Gastroesophageal sphincter (tissue), 4 donors: ENCODE measurements at regions not wholly inside any gene's neighbourhood (a gene's known extent, or its start where the extent isn't known, plus 50 kb on each side); places are given as distances from the start of the nearest gene placed in this dataset.

Experiments
- ATAC-seq: fragments of 150-250 bp; one replicate; pipeline ENCODE4 v1.9.1; 2016; ENCODE audit warnings: mild to moderate bottlenecking, moderate library complexity
- H3K27ac ChIP-seq, 4 donors: fragments of 200-600 bp; sonication (generic) in 3 of 4; 1 replicate in 3 of 4; 2 replicates in 1 of 4; pipeline ENCODE4 v1.5.1; 2016 to 2019
- H3K27me3 ChIP-seq: fragments of 200-600 bp; sonication (generic); one replicate; pipeline ENCODE4 v1.5.1; 2019
- H3K36me3 ChIP-seq, 2 donors: fragments of 200-600 bp; sonication (generic); one replicate each; pipeline ENCODE4 v1.5.1; 2019; ENCODE audit warnings: control low read depth in 1 of 2
- H3K4me1 ChIP-seq, 3 donors: fragments of 200-600 bp; sonication (generic); 1 replicate in 2 of 3; 2 replicates in 1 of 3; pipeline ENCODE4 v1.5.1; 2016 to 2019; ENCODE audit warnings: control low read depth in 2 of 3
- H3K4me3 ChIP-seq, 2 donors: fragments of 200-600 bp; sonication (generic); one replicate each; pipeline ENCODE4 v1.5.1; 2019; ENCODE audit warnings: mild to moderate bottlenecking in 1 of 2, moderate library complexity in 1 of 2
- H3K9me3 ChIP-seq, 3 donors: fragments of 200-600 bp; sonication (generic); one replicate each; pipeline ENCODE4 v1.5.1; 2017 to 2019; ENCODE audit warnings: control low read depth in 2 of 3
- EP300 ChIP-seq: sonication (generic); formaldehyde crosslinking; IDR thresholded peaks from one replicate; pipeline ENCODE4 v1.6.1; 2017; ENCODE audit warnings: antibody characterized with exemption, mild to moderate bottlenecking
- POLR2A ChIP-seq, 2 donors: fragments of 450-650 bp; IDR thresholded peaks; one replicate each; pipeline ENCODE4 v1.6.1; 2017; ENCODE audit warnings: antibody characterized with exemption in 2 of 2, mild to moderate bottlenecking in 2 of 2, moderate library complexity in 1 of 2
- POLR2AphosphoS5 ChIP-seq: sonication (generic); formaldehyde crosslinking; IDR thresholded peaks from one replicate; pipeline ENCODE4 v1.6.1; 2017; ENCODE audit warnings: antibody characterized with exemption
- WGBS, 2 donors: methylation state at CpG; one replicate each; pipeline ENCODE4 v1.1.5; 2018; ENCODE audit warnings: low coverage in 1 of 2; 5-methylcytosine and 5-hydroxymethylcytosine counted together
- TF ChIP-seq, protein P1 (sequence below), 4 experiments: fragments of 200-600 bp in 2 of 4; fragments of 450-650 bp in 2 of 4; sonication (generic) in 1 of 4; IDR thresholded peaks; one replicate each; pipeline ENCODE4 v1.5.1; 2017 to 2019; ENCODE audit warnings: antibody characterized with exemption in 4 of 4, mild to moderate bottlenecking in 2 of 4, moderate library complexity in 2 of 4

DNA sequence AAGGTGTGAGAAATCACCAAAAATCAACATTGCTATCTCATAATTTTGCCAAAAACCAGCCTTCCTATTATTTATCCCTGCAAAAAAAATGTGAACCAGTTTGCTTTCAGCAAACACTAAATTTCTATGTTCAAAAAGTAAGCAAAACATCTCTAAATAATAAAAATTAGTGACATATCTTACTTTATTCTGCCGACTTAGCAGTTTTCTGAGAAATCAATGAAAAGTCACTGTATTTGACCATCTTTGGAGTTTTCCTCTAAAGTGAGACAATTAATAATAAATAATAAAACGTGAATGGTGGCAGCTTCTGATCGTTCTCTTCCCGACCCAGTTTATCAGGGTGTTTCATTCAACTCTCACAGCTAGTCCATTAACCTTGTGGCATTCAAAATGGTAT is 158.6 kb upstream of the TARS1 start:
- WGBS, 2 donors, result 77 to 86% methylated on average over 4 of the region's 4 CpGs
- peaks cover 0 to 14% (median 0%) of the 10 kb centered on the region in 3 donors for H3K4me1 ChIP-seq
- ATAC-seq, result no peak
- no peaks in the 10 kb centered on the region for H3K36me3 ChIP-seq
- H3K4me3 ChIP-seq, result no peak overlapping the region
- TF ChIP-seq POLR2A (IDR thresholded peaks at IDR 0.05), result no peak
- TF ChIP-seq, protein P1, sequence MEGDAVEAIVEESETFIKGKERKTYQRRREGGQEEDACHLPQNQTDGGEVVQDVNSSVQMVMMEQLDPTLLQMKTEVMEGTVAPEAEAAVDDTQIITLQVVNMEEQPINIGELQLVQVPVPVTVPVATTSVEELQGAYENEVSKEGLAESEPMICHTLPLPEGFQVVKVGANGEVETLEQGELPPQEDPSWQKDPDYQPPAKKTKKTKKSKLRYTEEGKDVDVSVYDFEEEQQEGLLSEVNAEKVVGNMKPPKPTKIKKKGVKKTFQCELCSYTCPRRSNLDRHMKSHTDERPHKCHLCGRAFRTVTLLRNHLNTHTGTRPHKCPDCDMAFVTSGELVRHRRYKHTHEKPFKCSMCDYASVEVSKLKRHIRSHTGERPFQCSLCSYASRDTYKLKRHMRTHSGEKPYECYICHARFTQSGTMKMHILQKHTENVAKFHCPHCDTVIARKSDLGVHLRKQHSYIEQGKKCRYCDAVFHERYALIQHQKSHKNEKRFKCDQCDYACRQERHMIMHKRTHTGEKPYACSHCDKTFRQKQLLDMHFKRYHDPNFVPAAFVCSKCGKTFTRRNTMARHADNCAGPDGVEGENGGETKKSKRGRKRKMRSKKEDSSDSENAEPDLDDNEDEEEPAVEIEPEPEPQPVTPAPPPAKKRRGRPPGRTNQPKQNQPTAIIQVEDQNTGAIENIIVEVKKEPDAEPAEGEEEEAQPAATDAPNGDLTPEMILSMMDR (IDR thresholded peaks at IDR 0.05), result no peak
- H3K27me3 ChIP-seq, result no peaks in the 10 kb centered on the region
- no peaks in the 10 kb centered on the region for H3K9me3 ChIP-seq
- no peak overlapping the region for H3K27ac ChIP-seq

- Histone ChIP-seq H3K27me3 (no peaks in the 10 kb centered on the region), H3K4me3 (no peak overlapping the region), H3K9me3 (no peaks in the 10 kb centered on the region), H3K27ac (no peak overlapping the region), H3K4me1 (peaks cover 0 to 14% (median 0%) of the 10 kb centered on the region in 3 donors), H3K36me3 (no peaks in the 10 kb centered on the region)
- WGBS, 2 donors, result 70 to 83% methylated on average over 2 of the region's 2 CpGs
- ATAC-seq, result no peak
- no peak for TF ChIP-seq POLR2A (IDR thresholded peaks at IDR 0.05)
- TF ChIP-seq POLR2AphosphoS5, result no peak
- TF ChIP-seq EP300, result no peak
- TF ChIP-seq, protein P1 (IDR thresholded peaks at IDR 0.05), result no peak
Measured at GRCh38 chr5:33282696-33283095, 158.1 kb upstream of the TARS1 start.

DNA sequence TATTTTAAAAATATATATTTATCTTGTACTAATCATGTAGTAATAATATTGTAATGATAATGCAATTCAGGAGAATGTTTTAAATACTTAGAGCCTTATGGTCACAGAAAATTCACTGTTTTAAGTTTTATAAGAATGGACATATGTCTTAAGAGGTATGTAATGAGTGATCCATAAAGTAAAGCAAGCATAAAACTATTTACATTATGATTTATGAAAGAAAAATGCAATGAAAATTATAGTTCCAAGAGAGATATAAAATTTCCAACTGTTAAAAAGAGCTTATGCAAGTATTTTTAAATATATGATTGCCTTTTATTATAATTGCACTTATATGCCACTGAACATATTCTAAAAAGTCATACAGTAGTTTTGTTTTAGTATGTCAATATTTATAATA is 157.5 kb upstream of the TARS1 start:
- Histone ChIP-seq H3K9me3 (no peaks in the 10 kb centered on the region), H3K4me1 (peaks cover 0 to 14% (median 0%) of the 10 kb centered on the region in 3 donors), H3K4me3 (no peak overlapping the region), H3K36me3 (no peaks in the 10 kb centered on the region), H3K27me3 (no peaks in the 10 kb centered on the region), H3K27ac (no peak overlapping the region)
- TF ChIP-seq EP300 (no peak), POLR2A (IDR thresholded peaks at IDR 0.05) (no peak), POLR2AphosphoS5 (no peak)
- TF ChIP-seq, protein P1 (IDR thresholded peaks at IDR 0.05), result no peak
- ATAC-seq, result no peak

DNA sequence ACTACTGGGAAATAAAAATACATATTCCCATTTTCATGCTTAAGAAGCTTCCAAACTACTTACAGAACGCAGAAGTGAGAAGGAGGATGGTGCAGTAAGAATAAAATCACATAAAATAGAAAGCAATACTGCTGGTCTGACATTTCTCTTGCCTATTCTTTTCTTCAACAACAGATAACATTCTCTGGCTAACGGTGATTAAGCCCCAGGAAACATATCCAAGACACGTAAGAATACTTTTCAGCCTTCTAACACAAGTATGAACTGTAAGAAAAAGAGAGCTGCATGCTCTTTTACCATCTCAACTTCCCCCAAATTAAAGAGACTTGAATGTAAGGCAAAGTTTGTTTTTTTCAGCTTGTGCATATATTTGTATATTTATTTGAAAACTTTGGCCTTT is 156.1 kb upstream of the TARS1 start:
- no peak for ATAC-seq
- Histone ChIP-seq H3K4me1 (peaks cover 0 to 14% (median 0%) of the 10 kb centered on the region in 3 donors), H3K27ac (no peak overlapping the region), H3K27me3 (no peaks in the 10 kb centered on the region), H3K4me3 (no peak overlapping the region), H3K36me3 (no peaks in the 10 kb centered on the region), H3K9me3 (no peaks in the 10 kb centered on the region)
- 70 to 88% methylated on average over 3 of the region's 3 CpGs for whole genome bisulfite sequencing, 2 donors
- TF ChIP-seq POLR2AphosphoS5, result no peak
- TF ChIP-seq, protein P1 (IDR thresholded peaks at IDR 0.05), result no peak
- TF ChIP-seq EP300, result no peak
- TF ChIP-seq POLR2A (IDR thresholded peaks at IDR 0.05), result no peak

DNA sequence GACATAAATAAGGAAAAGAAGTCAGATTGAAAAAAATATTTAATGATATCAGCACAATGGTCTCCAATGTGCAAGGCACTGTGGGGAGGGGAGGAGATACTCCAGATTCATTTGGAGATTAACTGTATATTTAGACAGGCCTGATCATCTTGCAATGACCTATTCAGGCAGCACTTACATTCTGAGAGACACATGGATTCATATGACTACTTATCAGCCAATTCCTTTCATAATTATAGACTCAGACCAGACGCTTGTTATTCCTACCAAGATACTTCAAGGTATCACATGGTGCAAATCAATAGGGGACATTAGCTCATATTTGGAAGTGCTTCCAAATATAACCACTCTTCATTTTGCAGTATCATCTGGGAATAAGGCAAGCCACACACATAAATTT is 153.5 kb upstream of the TARS1 start:
- Histone ChIP-seq H3K4me1 (peaks cover 0 to 5% (median 0%) of the 10 kb centered on the region in 3 donors), H3K9me3 (no peaks in the 10 kb centered on the region), H3K27me3 (no peaks in the 10 kb centered on the region), H3K36me3 (no peaks in the 10 kb centered on the region), H3K4me3 (no peak overlapping the region), H3K27ac (no peak overlapping the region)
- WGBS, 2 donors, result 83 to 100% methylated on average over 1 of the region's 1 CpG
- TF ChIP-seq POLR2AphosphoS5 (no peak), EP300 (no peak), POLR2A (IDR thresholded peaks at IDR 0.05) (no peak)
- TF ChIP-seq, protein P1 (IDR thresholded peaks at IDR 0.05), result no peak
- ATAC-seq, result no peak
